ENCODE measurements at regions not wholly inside any gene's neighbourhood (a gene's known extent, or its start where the extent isn't known, plus 50 kb on each side); places are given as distances from the start of the nearest gene placed in this dataset.

DNA sequence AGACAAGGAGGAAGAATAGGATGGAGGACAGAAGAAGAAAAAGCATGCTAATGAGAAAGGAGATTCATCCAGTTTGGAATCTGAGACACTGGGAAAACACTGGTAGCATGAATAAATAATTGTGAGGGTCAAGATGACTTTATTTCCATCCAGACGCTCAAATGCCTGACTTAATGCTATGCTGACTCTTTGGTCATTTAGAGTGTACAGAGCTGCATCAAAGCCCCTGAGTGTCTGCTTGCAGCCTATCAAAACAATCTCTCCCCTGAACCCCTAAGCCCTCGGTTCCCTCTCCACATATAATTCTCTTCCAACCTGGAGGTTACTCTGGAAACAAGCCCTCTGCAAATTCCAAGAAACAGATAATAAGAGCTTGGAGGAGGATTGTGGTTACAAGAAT is 208.8 kb downstream of the MAGEB17 start:
- H3K27me3 ChIP-seq (ENCODE audit: control insufficient read depth, insufficient read depth, low read length) = no peaks in the 10 kb centered on the region
- TF ChIP-seq CTCF (IDR thresholded peaks at IDR 0.05) = no peak
- H3K9me3 ChIP-seq (ENCODE audit: control insufficient read depth, insufficient read depth, low read length) = no peaks in the 10 kb centered on the region
- DNase-seq = no peak
- no peak for ATAC-seq
- Mint-ChIP-seq H3K4me3 (no peak overlapping the region), H3K27me3 (ENCODE audit: low read depth in 2 of 2) (peaks cover 5 to 14% of the 10 kb centered on the region in 2 donors), H3K9me3 (no peaks in the 10 kb centered on the region), H3K4me1 (no peaks in the 10 kb centered on the region), H3K27ac (no peak overlapping the region), H3K36me3 (no peaks in the 10 kb centered on the region)
- no peak overlapping the region for H3K4me3 ChIP-seq (ENCODE audit: low read length)
- intact Hi-C loops (cut with micrococcal nuclease) = no loop called here
- H3K4me1 ChIP-seq (ENCODE audit: control insufficient read depth, insufficient read depth, low read length) = no peaks in the 10 kb centered on the region
- H3K36me3 ChIP-seq (ENCODE audit: control insufficient read depth, insufficient read depth, low read length) = no peaks in the 10 kb centered on the region
- H3K27ac ChIP-seq (ENCODE audit: low read length) = no peak overlapping the region
- 100% methylated on average over 1 of the region's 2 CpGs for WGBS (ENCODE audit: insufficient coverage)

DNA sequence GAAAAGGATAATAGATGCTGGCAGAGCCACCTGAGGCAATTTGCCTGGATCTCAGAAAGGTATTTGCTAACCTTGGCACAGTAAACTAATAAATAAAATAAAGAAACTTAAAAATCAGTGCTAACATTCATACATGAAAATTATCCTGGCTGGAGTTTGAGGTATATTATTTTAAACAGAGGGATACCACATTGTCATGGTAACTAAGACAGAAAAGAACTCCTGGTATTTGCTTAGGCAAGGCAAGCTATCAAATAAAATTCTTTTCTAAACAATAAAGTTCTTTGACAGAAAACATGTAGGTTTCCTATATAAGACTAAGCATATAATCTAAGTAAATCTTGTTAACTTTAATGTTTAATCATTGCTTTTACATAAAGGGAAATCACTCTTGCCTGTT is 218.8 kb downstream of the MAGEB17 start:
- Mint-ChIP-seq H3K4me1 (no peaks in the 10 kb centered on the region), H3K9me3 (no peaks in the 10 kb centered on the region), H3K27me3 (ENCODE audit: low read depth in 2 of 2) (peaks cover 6 to 7% of the 10 kb centered on the region in 2 donors), H3K4me3 (no peak overlapping the region), H3K27ac (no peak overlapping the region), H3K36me3 (no peaks in the 10 kb centered on the region)
- no peaks in the 10 kb centered on the region for H3K4me1 ChIP-seq (ENCODE audit: control insufficient read depth, insufficient read depth, low read length)
- DNase-seq (no peak), ATAC-seq (no peak)
- no peaks in the 10 kb centered on the region for H3K27me3 ChIP-seq (ENCODE audit: control insufficient read depth, insufficient read depth, low read length)
- no peak overlapping the region for H3K4me3 ChIP-seq (ENCODE audit: low read length)
- no peaks in the 10 kb centered on the region for H3K9me3 ChIP-seq (ENCODE audit: control insufficient read depth, insufficient read depth, low read length)
- TF ChIP-seq CTCF (IDR thresholded peaks at IDR 0.05) = no peak
- H3K27ac ChIP-seq (ENCODE audit: low read length) = no peak overlapping the region
- H3K36me3 ChIP-seq (ENCODE audit: control insufficient read depth, insufficient read depth, low read length) = no peaks in the 10 kb centered on the region
- intact Hi-C loops (cut with micrococcal nuclease) = no loop called here

GRCh38 chrX:16392597-16392996 is 225.3 kb downstream of the MAGEB17 start:
- Mint-ChIP-seq H3K9me3 (no peaks in the 10 kb centered on the region), H3K36me3 (no peaks in the 10 kb centered on the region), H3K4me1 (no peaks in the 10 kb centered on the region), H3K4me3 (no peak overlapping the region), H3K27me3 (ENCODE audit: low read depth in 2 of 2) (peaks cover 0 to 4% of the 10 kb centered on the region in 2 donors), H3K27ac (no peak overlapping the region)
- no peak overlapping the region for H3K4me3 ChIP-seq (ENCODE audit: low read length)
- WGBS (ENCODE audit: insufficient coverage) = 83% methylated on average over 1 of the region's 2 CpGs
- intact Hi-C loops (cut with micrococcal nuclease) = no loop called here
- H3K27ac ChIP-seq (ENCODE audit: low read length) = no peak overlapping the region
- no peaks in the 10 kb centered on the region for H3K27me3 ChIP-seq (ENCODE audit: control insufficient read depth, insufficient read depth, low read length)
- H3K36me3 ChIP-seq (ENCODE audit: control insufficient read depth, insufficient read depth, low read length) = no peaks in the 10 kb centered on the region
- no peak for ATAC-seq
- H3K9me3 ChIP-seq (ENCODE audit: control insufficient read depth, insufficient read depth, low read length) = no peaks in the 10 kb centered on the region
- TF ChIP-seq CTCF (IDR thresholded peaks at IDR 0.05) = no peak
- no peaks in the 10 kb centered on the region for H3K4me1 ChIP-seq (ENCODE audit: control insufficient read depth, insufficient read depth, low read length)
- no peak for DNase-seq

- Histone ChIP-seq H3K9me3 (ENCODE audit: control insufficient read depth, insufficient read depth, low read length) (no peaks in the 10 kb centered on the region), H3K4me1 (ENCODE audit: control insufficient read depth, insufficient read depth, low read length) (no peaks in the 10 kb centered on the region), H3K36me3 (ENCODE audit: control insufficient read depth, insufficient read depth, low read length) (no peaks in the 10 kb centered on the region), H3K27ac (ENCODE audit: low read length) (no peak overlapping the region), H3K4me3 (ENCODE audit: low read length) (no peak overlapping the region), H3K27me3 (ENCODE audit: control insufficient read depth, insufficient read depth, low read length) (no peaks in the 10 kb centered on the region)
- no peak overlapping the region for H3K4me3 Mint-ChIP-seq
- DNase-seq (no peak), ATAC-seq (no peak)
- no peaks in the 10 kb centered on the region for H3K27me3 Mint-ChIP-seq (ENCODE audit: low read depth in 2 of 2)
- no peaks in the 10 kb centered on the region for H3K4me1 Mint-ChIP-seq
- no peaks in the 10 kb centered on the region for H3K36me3 Mint-ChIP-seq
- WGBS (ENCODE audit: insufficient coverage) = 100% methylated on average over 1 of the region's 3 CpGs
- peaks cover 0 to 2% of the 10 kb centered on the region in 2 donors for H3K9me3 Mint-ChIP-seq
- intact Hi-C loops (cut with micrococcal nuclease) = no loop called here
- no peak for TF ChIP-seq CTCF (IDR thresholded peaks at IDR 0.05)
- H3K27ac Mint-ChIP-seq = no peak overlapping the region
Observed at GRCh38 chrX:16394290-16394689, 227.0 kb downstream of the MAGEB17 start.
